ENCODE measurements at regions not wholly inside any gene's neighbourhood (a gene's known extent, or its start where the extent isn't known, plus 50 kb on each side); places are given as distances from the start of the nearest gene placed in this dataset.

GRCh38 chr11:90840071-90840470 is 617.2 kb upstream of the CHORDC1 start:
- no peaks in the 10 kb centered on the region for H3K9me2 ChIP-seq (replicated peaks; ENCODE audit: insufficient read depth, low read length)
- no peak for DNase-seq
- no peaks in the 10 kb centered on the region for H3K27me3 ChIP-seq (replicated peaks; ENCODE audit: insufficient read depth, low read length)
- TF ChIP-seq EZH2phosphoT487 (IDR thresholded peaks at IDR 0.05; ENCODE audit: low read length) (no peak), EZH2 (optimal IDR thresholded peaks at IDR 0.05; ENCODE audit: low read depth, low read length) (no peak)
- TF ChIP-seq, protein P1, sequence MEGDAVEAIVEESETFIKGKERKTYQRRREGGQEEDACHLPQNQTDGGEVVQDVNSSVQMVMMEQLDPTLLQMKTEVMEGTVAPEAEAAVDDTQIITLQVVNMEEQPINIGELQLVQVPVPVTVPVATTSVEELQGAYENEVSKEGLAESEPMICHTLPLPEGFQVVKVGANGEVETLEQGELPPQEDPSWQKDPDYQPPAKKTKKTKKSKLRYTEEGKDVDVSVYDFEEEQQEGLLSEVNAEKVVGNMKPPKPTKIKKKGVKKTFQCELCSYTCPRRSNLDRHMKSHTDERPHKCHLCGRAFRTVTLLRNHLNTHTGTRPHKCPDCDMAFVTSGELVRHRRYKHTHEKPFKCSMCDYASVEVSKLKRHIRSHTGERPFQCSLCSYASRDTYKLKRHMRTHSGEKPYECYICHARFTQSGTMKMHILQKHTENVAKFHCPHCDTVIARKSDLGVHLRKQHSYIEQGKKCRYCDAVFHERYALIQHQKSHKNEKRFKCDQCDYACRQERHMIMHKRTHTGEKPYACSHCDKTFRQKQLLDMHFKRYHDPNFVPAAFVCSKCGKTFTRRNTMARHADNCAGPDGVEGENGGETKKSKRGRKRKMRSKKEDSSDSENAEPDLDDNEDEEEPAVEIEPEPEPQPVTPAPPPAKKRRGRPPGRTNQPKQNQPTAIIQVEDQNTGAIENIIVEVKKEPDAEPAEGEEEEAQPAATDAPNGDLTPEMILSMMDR (IDR thresholded peaks at IDR 0.05; ENCODE audit: low read length), result no peak
- no peak overlapping the region for H3K4me3 ChIP-seq (ENCODE audit: low read length)
- no peaks in the 10 kb centered on the region for H4K20me1 ChIP-seq (ENCODE audit: insufficient read depth, low read length)
- H3K4me2 ChIP-seq (ENCODE audit: low read depth, low read length), result no peak overlapping the region
- H3K36me3 ChIP-seq (replicated peaks; ENCODE audit: insufficient read depth, low read length), result no peaks in the 10 kb centered on the region
- H3K4me1 ChIP-seq (ENCODE audit: low read length), result no peaks in the 10 kb centered on the region
- no peaks in the 10 kb centered on the region for H3F3A ChIP-seq (ENCODE audit: insufficient read depth, low read length)
- H2AFZ ChIP-seq (ENCODE audit: low read length), result no peak overlapping the region
- H3K27ac ChIP-seq (ENCODE audit: low read length), result no peak overlapping the region
- H3K9me3 ChIP-seq (replicated peaks; ENCODE audit: insufficient read depth, low read length), result no peaks in the 10 kb centered on the region
- H3K9ac ChIP-seq (ENCODE audit: low read length), result no peak overlapping the region
- H3K79me2 ChIP-seq (ENCODE audit: low read length), result no peaks in the 10 kb centered on the region

DNA sequence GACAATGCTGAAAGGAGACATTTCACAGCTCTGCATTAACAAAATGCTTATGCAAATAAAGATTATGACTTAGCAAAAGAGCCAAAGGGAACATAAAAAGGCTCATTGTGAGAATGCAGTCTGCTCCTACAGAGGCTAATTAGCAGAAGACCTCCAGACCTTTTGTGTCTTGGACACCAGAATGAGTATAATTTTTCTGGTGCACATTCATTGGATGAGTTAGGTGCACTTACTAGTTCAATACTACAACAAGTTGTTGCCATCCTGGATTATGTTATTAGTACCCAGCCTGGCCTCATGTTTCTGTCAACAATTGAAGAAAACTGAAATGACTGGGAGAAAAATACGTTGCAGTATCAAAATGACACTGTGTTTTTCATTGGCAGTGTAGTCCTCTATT is 613.2 kb upstream of the CHORDC1 start:
- no peaks in the 10 kb centered on the region for H3K36me3 ChIP-seq (replicated peaks; ENCODE audit: insufficient read depth, low read length)
- H3K27me3 ChIP-seq (replicated peaks; ENCODE audit: insufficient read depth, low read length), result no peaks in the 10 kb centered on the region
- no peak for TF ChIP-seq EZH2phosphoT487 (IDR thresholded peaks at IDR 0.05; ENCODE audit: low read length)
- TF ChIP-seq, protein P1 (IDR thresholded peaks at IDR 0.05; ENCODE audit: low read length), result no peak
- no peak for TF ChIP-seq EZH2 (optimal IDR thresholded peaks at IDR 0.05; ENCODE audit: low read depth, low read length)
- DNase-seq, result no peak
- H3K27ac ChIP-seq (ENCODE audit: low read length), result no peak overlapping the region
- H3K79me2 ChIP-seq (ENCODE audit: low read length), result no peaks in the 10 kb centered on the region
- H3K4me1 ChIP-seq (ENCODE audit: low read length), result no peaks in the 10 kb centered on the region
- no peak overlapping the region for H3K4me3 ChIP-seq (ENCODE audit: low read length)
- no peaks in the 10 kb centered on the region for H3K9me3 ChIP-seq (replicated peaks; ENCODE audit: insufficient read depth, low read length)
- H3K9me2 ChIP-seq (replicated peaks; ENCODE audit: insufficient read depth, low read length), result no peaks in the 10 kb centered on the region
- no peak overlapping the region for H3K9ac ChIP-seq (ENCODE audit: low read length)
- H4K20me1 ChIP-seq (ENCODE audit: insufficient read depth, low read length), result no peaks in the 10 kb centered on the region
- no peak overlapping the region for H2AFZ ChIP-seq (ENCODE audit: low read length)
- H3K4me2 ChIP-seq (ENCODE audit: low read depth, low read length), result no peak overlapping the region
- no peaks in the 10 kb centered on the region for H3F3A ChIP-seq (ENCODE audit: insufficient read depth, low read length)

DNA sequence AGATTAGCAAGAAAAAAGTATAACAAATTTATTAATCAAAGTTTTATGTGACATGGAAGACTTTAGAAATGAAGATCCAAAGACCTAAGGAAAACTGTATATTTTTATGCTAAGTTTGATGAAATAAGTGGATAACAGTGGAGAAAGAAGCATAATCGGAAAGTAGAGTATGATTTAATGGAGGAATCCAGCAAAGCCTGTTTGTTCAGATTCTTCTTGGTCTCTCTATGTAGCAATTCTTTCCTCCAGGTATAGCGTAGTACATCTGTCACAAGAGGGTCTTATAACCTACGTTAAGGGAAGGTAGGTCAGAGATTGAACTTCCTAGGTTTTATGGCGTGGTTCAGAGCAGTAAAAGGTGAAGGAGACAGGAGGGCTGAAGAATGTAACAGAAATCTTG is 600.6 kb upstream of the CHORDC1 start:
- H3K9ac ChIP-seq (ENCODE audit: low read length), result no peak overlapping the region
- no peaks in the 10 kb centered on the region for H3K79me2 ChIP-seq (ENCODE audit: low read length)
- TF ChIP-seq EZH2 (optimal IDR thresholded peaks at IDR 0.05; ENCODE audit: low read depth, low read length) (no peak), EZH2phosphoT487 (IDR thresholded peaks at IDR 0.05; ENCODE audit: low read length) (no peak)
- TF ChIP-seq, protein P1 (IDR thresholded peaks at IDR 0.05; ENCODE audit: low read length), result no peak
- no peaks in the 10 kb centered on the region for H3K9me3 ChIP-seq (replicated peaks; ENCODE audit: insufficient read depth, low read length)
- no peak overlapping the region for H3K4me2 ChIP-seq (ENCODE audit: low read depth, low read length)
- H3K36me3 ChIP-seq (replicated peaks; ENCODE audit: insufficient read depth, low read length), result no peaks in the 10 kb centered on the region
- H3K27ac ChIP-seq (ENCODE audit: low read length), result no peak overlapping the region
- H4K20me1 ChIP-seq (ENCODE audit: insufficient read depth, low read length), result no peaks in the 10 kb centered on the region
- no peaks in the 10 kb centered on the region for H3K27me3 ChIP-seq (replicated peaks; ENCODE audit: insufficient read depth, low read length)
- H3K4me3 ChIP-seq (ENCODE audit: low read length), result no peak overlapping the region
- no peaks in the 10 kb centered on the region for H3F3A ChIP-seq (ENCODE audit: insufficient read depth, low read length)
- H3K4me1 ChIP-seq (ENCODE audit: low read length), result no peaks in the 10 kb centered on the region
- DNase-seq, result no peak
- no peak overlapping the region for H2AFZ ChIP-seq (ENCODE audit: low read length)
- H3K9me2 ChIP-seq (replicated peaks; ENCODE audit: insufficient read depth, low read length), result no peaks in the 10 kb centered on the region
